ENCODE measurements at regions not wholly inside any gene's neighbourhood (a gene's known extent, or its start where the extent isn't known, plus 50 kb on each side); places are given as distances from the start of the nearest gene placed in this dataset.
"Not testable (repeated sequence)": the region's sequence is repeated elsewhere in the genome, so short reads cannot be mapped to it uniquely, and the experiment has no call there.

GRCh38 chr1:182225755-182226154 lies 164.2 kb upstream of the ZNF648 start:
- not testable (repeated sequence) for TF ChIP-seq CTCF, POLR2A (IDR thresholded peaks at IDR 0.05)

Data from lower leg skin (tissue), 3 donors.